ENCODE measurements at regions not wholly inside any gene's neighbourhood (a gene's known extent, or its start where the extent isn't known, plus 50 kb on each side); places are given as distances from the start of the nearest gene placed in this dataset.

DNA sequence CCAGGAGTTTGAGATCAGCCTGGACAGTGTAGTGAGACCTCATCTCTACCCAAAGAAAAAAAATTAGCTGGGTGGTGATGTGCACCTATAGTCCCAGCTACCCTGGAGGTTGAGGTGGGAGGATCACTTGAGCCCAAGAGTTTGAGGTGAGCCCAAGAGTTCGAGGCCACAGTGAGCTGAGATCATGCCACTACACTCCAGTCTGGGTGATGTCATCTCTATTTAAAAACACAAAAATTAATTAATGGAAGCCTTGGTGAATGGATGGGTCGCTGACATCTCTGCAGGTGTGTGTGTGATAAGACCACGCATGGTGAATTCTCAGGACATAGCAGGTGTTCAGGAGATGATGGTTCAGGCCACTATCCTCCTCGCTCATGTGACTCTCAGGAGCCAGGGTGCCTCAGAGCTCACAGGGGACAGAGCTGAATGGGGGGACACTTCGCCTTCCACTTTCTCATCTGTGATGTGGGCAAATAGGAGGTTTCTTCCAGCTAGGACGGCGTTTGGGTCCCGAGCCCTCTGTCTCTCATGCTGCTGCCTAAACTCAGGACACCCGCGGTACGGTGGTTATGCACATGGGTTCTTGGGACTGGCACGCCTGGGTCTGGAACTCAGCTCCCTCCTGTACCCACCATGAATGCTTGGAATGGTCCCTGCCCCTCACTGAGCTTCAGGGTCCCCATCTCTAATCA, 113.4 kb upstream of the ZBTB40 start:
- TF ChIP-seq, protein P1, sequence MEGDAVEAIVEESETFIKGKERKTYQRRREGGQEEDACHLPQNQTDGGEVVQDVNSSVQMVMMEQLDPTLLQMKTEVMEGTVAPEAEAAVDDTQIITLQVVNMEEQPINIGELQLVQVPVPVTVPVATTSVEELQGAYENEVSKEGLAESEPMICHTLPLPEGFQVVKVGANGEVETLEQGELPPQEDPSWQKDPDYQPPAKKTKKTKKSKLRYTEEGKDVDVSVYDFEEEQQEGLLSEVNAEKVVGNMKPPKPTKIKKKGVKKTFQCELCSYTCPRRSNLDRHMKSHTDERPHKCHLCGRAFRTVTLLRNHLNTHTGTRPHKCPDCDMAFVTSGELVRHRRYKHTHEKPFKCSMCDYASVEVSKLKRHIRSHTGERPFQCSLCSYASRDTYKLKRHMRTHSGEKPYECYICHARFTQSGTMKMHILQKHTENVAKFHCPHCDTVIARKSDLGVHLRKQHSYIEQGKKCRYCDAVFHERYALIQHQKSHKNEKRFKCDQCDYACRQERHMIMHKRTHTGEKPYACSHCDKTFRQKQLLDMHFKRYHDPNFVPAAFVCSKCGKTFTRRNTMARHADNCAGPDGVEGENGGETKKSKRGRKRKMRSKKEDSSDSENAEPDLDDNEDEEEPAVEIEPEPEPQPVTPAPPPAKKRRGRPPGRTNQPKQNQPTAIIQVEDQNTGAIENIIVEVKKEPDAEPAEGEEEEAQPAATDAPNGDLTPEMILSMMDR (IDR thresholded peaks at IDR 0.05): no peak
- no peak for TF ChIP-seq POLR2A (IDR thresholded peaks at IDR 0.05)
- TF ChIP-seq POLR2AphosphoS5 (IDR thresholded peaks at IDR 0.05): no peak
